NCI-H226 (cell line): ENCODE measurements at regions not wholly inside any gene's neighbourhood (a gene's known extent, or its start where the extent isn't known, plus 50 kb on each side); places are given as distances from the start of the nearest gene placed in this dataset.
"Not testable (repeated sequence)": the region's sequence is repeated elsewhere in the genome, so short reads cannot be mapped to it uniquely, and the experiment has no call there.

Experiments used
- DNase-seq: peaks from one replicate; pipeline ENCODE4 v3.0.0-alpha.2; 2015

- no peak for DNase-seq
These were observed 172.3 kb upstream of the SOX6 start for GRCh38 chr11:16528639-16529038.

- no peak for DNase-seq
These were observed 171.3 kb upstream of the SOX6 start for GRCh38 chr11:16527525-16528246.

GRCh38 chr11:16526947-16527346 is 170.6 kb upstream of the SOX6 start:
- DNase-seq, result no peak

- DNase-seq, result not testable (repeated sequence)
These were observed 164.4 kb upstream of the SOX6 start for GRCh38 chr11:16520713-16521112.

GRCh38 chr11:16512899-16513241 is 156.5 kb upstream of the SOX6 start:
- DNase-seq, result no peak

- no peak for DNase-seq
These were observed 156.0 kb upstream of the SOX6 start for GRCh38 chr11:16512198-16512898.

GRCh38 chr11:16511116-16512114 is 155.1 kb upstream of the SOX6 start:
- DNase-seq, result peak; percentile 46

- no peak for DNase-seq
These were observed 149.1 kb upstream of the SOX6 start for GRCh38 chr11:16505481-16505880.

- not testable (repeated sequence) for DNase-seq
These were observed 147.5 kb upstream of the SOX6 start for GRCh38 chr11:16503891-16504290.

GRCh38 chr11:16494918-16495691 is 138.8 kb upstream of the SOX6 start:
- no peak for DNase-seq

- no peak for DNase-seq
These were observed 128.1 kb upstream of the SOX6 start for GRCh38 chr11:16484434-16484833.

GRCh38 chr11:16474659-16475058 is 118.3 kb upstream of the SOX6 start:
- DNase-seq, result no peak

GRCh38 chr11:16469968-16470367 is 113.6 kb upstream of the SOX6 start:
- DNase-seq, result no peak

- DNase-seq, result no peak
These were observed 112.5 kb upstream of the SOX6 start for GRCh38 chr11:16468735-16469453.

- DNase-seq, result no peak
These were observed 104.2 kb upstream of the SOX6 start for GRCh38 chr11:16460508-16460907.

- no peak for DNase-seq
These were observed 100.0 kb upstream of the SOX6 start for GRCh38 chr11:16456366-16456765.

GRCh38 chr11:16454289-16454863 is 98.0 kb upstream of the SOX6 start:
- no peak for DNase-seq

GRCh38 chr11:16448123-16448717 is 91.9 kb upstream of the SOX6 start:
- DNase-seq, result peak; percentile 33

GRCh38 chr11:16441461-16441860 is 85.1 kb upstream of the SOX6 start:
- no peak for DNase-seq

GRCh38 chr11:16440136-16440535 is 83.8 kb upstream of the SOX6 start:
- DNase-seq, result no peak

- no peak for DNase-seq
These were observed 77.7 kb upstream of the SOX6 start for GRCh38 chr11:16434036-16434435.
